BE2C (cell line): ENCODE measurements at regions not wholly inside any gene's neighbourhood (a gene's known extent, or its start where the extent isn't known, plus 50 kb on each side); places are given as distances from the start of the nearest gene placed in this dataset.
"Not testable (repeated sequence)": the region's sequence is repeated elsewhere in the genome, so short reads cannot be mapped to it uniquely, and the experiment has no call there.

ENCODE experiments used
- DNase-seq: peaks from one replicate; pipeline ENCODE4 v3.0.0-alpha.2; 2020
- H3K27me3 ChIP-seq: fragments of 250-450 bp; sonication (Bioruptor Pico); 2 replicates; pipeline ENCODE4 v1.5.1; 2020; ENCODE audit warnings: mild to moderate bottlenecking
- H3K36me3 ChIP-seq: fragments of 250-450 bp; sonication (Bioruptor Pico); 2 replicates; pipeline ENCODE4 v1.5.1; 2020; ENCODE audit warnings: mild to moderate bottlenecking
- H3K4me1 ChIP-seq: fragments of 250-450 bp; sonication (Bioruptor Pico); 2 replicates; pipeline ENCODE4 v1.5.1; 2020
- H3K4me3 ChIP-seq: 2 replicates; pipeline ENCODE4 v1.5.1; 2011; ENCODE audit warnings: low read depth, low read length
- H3K9me3 ChIP-seq: fragments of 250-450 bp; sonication (Bioruptor Pico); 2 replicates; pipeline ENCODE4 v1.5.1; 2020
- CTCF ChIP-seq: IDR thresholded peaks from 2 replicates; pipeline ENCODE4 v1.5.1; 2012; ENCODE audit warnings: mild to moderate bottlenecking, low read depth, low read length

- not testable (repeated sequence) for H3K27me3 ChIP-seq, H3K9me3 ChIP-seq, H3K4me1 ChIP-seq, H3K36me3 ChIP-seq, DNase-seq, H3K4me3 ChIP-seq
- TF ChIP-seq CTCF, result peak; percentile 16; the same call in 1 of the 2 replicates
Measured at GRCh38 chr2:87439617-87440204, 308.2 kb upstream of the PLGLB2 start.

- not testable (repeated sequence) for H3K4me3 ChIP-seq, H3K4me1 ChIP-seq, DNase-seq, H3K27me3 ChIP-seq, H3K9me3 ChIP-seq, H3K36me3 ChIP-seq
Measured at GRCh38 chr2:87440650-87441049, 307.2 kb upstream of the PLGLB2 start.

GRCh38 chr2:87441375-87441774 is 306.5 kb upstream of the PLGLB2 start:
- DNase-seq, H3K4me3 ChIP-seq, H3K9me3 ChIP-seq, H3K27me3 ChIP-seq, H3K36me3 ChIP-seq, H3K4me1 ChIP-seq: not testable (repeated sequence)

- not testable (repeated sequence) for H3K9me3 ChIP-seq, H3K4me1 ChIP-seq, H3K27me3 ChIP-seq, H3K36me3 ChIP-seq, DNase-seq, H3K4me3 ChIP-seq
Measured at GRCh38 chr2:87442983-87443577, 304.8 kb upstream of the PLGLB2 start.

GRCh38 chr2:87444951-87445350 is 302.9 kb upstream of the PLGLB2 start:
- H3K27me3 ChIP-seq, H3K9me3 ChIP-seq, H3K36me3 ChIP-seq, H3K4me1 ChIP-seq, DNase-seq, H3K4me3 ChIP-seq: not testable (repeated sequence)

- H3K4me3 ChIP-seq, H3K4me1 ChIP-seq, DNase-seq, H3K9me3 ChIP-seq, H3K36me3 ChIP-seq, H3K27me3 ChIP-seq: not testable (repeated sequence)
Measured at GRCh38 chr2:87445613-87446312, 302.1 kb upstream of the PLGLB2 start.

- H3K4me3 ChIP-seq, H3K9me3 ChIP-seq, H3K27me3 ChIP-seq, H3K4me1 ChIP-seq, DNase-seq, H3K36me3 ChIP-seq: not testable (repeated sequence)
Measured at GRCh38 chr2:87446313-87446696, 301.6 kb upstream of the PLGLB2 start.

- H3K36me3 ChIP-seq, DNase-seq, H3K27me3 ChIP-seq, H3K4me1 ChIP-seq, H3K4me3 ChIP-seq, H3K9me3 ChIP-seq: not testable (repeated sequence)
Measured at GRCh38 chr2:87449462-87449980, 298.4 kb upstream of the PLGLB2 start.

GRCh38 chr2:87452193-87452592 is 295.7 kb upstream of the PLGLB2 start:
- DNase-seq, H3K36me3 ChIP-seq, H3K9me3 ChIP-seq, H3K4me1 ChIP-seq, H3K4me3 ChIP-seq, H3K27me3 ChIP-seq: not testable (repeated sequence)

GRCh38 chr2:87452861-87453260 is 295.0 kb upstream of the PLGLB2 start:
- not testable (repeated sequence) for H3K9me3 ChIP-seq, H3K4me1 ChIP-seq, DNase-seq

GRCh38 chr2:87453965-87454364 is 293.9 kb upstream of the PLGLB2 start:
- not testable (repeated sequence) for H3K27me3 ChIP-seq, H3K4me1 ChIP-seq, H3K36me3 ChIP-seq, DNase-seq, H3K4me3 ChIP-seq, H3K9me3 ChIP-seq

More at GRCh38 chr2:87452861-87453260, 295.0 kb upstream of the PLGLB2 start:
- not testable (repeated sequence) for H3K4me3 ChIP-seq, H3K36me3 ChIP-seq, H3K27me3 ChIP-seq

- not testable (repeated sequence) for DNase-seq
Measured at GRCh38 chr2:87454421-87454820, 293.5 kb upstream of the PLGLB2 start.

GRCh38 chr2:87455209-87455853 is 292.6 kb upstream of the PLGLB2 start:
- DNase-seq, result not testable (repeated sequence)
- H3K4me3 ChIP-seq, result peak overlapping the region; percentile 29; the same call in 1 of the 2 replicates

More at GRCh38 chr2:87454421-87454820, 293.5 kb upstream of the PLGLB2 start:
- H3K4me1 ChIP-seq, H3K36me3 ChIP-seq, H3K4me3 ChIP-seq, H3K9me3 ChIP-seq, H3K27me3 ChIP-seq: not testable (repeated sequence)

GRCh38 chr2:87455854-87456249 is 292.0 kb upstream of the PLGLB2 start:
- not testable (repeated sequence) for H3K4me1 ChIP-seq, DNase-seq, H3K9me3 ChIP-seq, H3K27me3 ChIP-seq, H3K36me3 ChIP-seq
- H3K4me3 ChIP-seq, result peak overlapping the region; percentile 29; the same call in 1 of the 2 replicates

More at GRCh38 chr2:87455209-87455853, 292.6 kb upstream of the PLGLB2 start:
- H3K4me1 ChIP-seq, H3K9me3 ChIP-seq, H3K36me3 ChIP-seq, H3K27me3 ChIP-seq: not testable (repeated sequence)
